GM19351 (cell line): ENCODE measurements at regions not wholly inside any gene's neighbourhood (a gene's known extent, or its start where the extent isn't known, plus 50 kb on each side); places are given as distances from the start of the nearest gene placed in this dataset.
A peak's percentile ranks its signal among the peaks of the same experiment; 100 is the strongest.

ENCODE experiments used
- ATAC-seq: cut with Tn5 transposase; IDR thresholded peaks from one replicate; pipeline ENCODE4 v1.9.1; 2021; ENCODE audit warnings: mild to moderate bottlenecking, moderate library complexity; ENCODE audit not compliant: unreplicated experiment

DNA sequence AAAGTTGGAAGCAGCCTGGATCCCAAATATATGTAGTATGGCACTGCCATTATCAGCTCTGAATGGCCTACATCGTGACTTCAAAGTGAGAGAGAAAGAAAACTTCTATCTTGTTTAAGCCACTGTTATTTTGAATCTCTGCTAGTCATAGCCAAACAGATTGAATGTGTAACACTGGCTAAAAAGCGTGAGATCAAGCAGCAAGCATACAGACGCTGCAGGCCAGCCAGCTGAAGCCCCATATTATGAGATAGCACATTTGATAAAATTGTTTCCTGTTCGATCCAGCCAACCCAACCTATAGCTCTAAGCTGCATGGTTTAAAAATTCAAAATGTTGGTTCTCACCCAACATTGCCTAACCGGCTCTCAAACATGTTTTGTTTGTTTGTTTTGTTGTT lies 95.0 kb downstream of the DUSP6 start:
- ATAC-seq, result no peak

- ATAC-seq, result no peak
These were observed 96.2 kb downstream of the DUSP6 start for GRCh38 chr12:89256060-89256459.

DNA sequence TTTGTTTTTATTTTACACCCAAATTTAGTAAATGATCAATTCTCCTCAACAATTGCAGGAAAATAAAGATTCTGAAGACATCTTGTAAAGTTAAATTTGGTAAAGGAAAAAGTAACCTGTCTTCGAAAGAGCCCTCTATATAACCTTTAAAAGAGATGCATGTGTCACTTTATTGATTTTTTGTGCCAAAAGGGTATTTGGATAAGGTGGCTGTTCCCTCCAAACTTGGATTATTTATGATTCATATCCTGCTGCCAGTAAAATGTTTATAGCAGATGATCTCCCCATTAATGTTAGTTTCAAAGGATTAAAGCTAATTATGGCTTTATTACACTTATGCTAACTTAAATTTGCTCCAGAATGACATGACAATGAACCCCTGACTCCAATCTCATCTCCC lies 98.8 kb downstream of the DUSP6 start:
- ATAC-seq, result no peak

- no peak for ATAC-seq
These were observed 100.0 kb downstream of the DUSP6 start for GRCh38 chr12:89252284-89252683.

- ATAC-seq, result no peak
These were observed 100.7 kb downstream of the DUSP6 start for GRCh38 chr12:89251342-89252271.

GRCh38 chr12:89250636-89251035 lies 101.7 kb downstream of the DUSP6 start:
- no peak for ATAC-seq

- no peak for ATAC-seq
These were observed 102.1 kb downstream of the DUSP6 start for GRCh38 chr12:89250213-89250612.

- no peak for ATAC-seq
These were observed 104.3 kb downstream of the DUSP6 start for GRCh38 chr12:89247967-89248366.

DNA sequence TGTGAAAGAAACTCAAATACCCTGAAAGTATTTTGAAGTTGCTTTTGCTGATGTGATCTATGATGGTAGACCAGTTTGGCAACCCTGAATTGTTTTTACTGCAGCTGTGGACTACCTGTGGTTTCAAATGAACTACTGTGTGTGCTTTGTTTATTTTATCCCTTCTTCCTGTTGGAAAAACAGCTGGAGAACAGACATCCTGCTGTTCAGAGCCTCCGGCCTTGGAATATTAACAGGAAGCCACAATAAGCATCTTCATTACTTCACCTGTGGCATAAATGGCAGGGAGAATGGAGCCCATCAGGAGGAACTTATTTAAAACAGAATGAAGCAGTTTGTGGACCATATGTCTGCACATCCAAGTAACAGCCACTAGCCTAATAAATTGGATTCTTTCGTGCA lies 104.8 kb downstream of the DUSP6 start:
- ATAC-seq, result no peak

- no peak for ATAC-seq
These were observed 107.2 kb downstream of the DUSP6 start for GRCh38 chr12:89245090-89245489.

DNA sequence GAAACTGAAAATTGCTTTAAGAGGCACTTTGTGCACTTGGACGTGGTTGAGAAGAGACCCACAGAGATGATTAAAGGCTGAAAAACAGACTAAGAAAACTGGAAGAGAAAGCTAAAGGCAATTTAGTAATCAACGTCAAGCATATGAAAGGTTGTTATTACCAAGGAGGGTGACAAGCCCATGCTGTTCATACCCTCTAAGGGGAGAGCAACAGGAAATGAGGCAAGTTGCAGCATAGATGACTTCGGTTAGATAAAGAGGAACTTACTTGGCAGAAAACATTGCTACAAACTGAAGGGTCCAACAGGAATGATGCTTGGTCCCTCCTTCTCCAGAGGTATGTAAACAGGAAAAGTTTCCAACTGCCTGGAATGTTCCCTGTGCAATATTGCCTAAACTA lies 107.8 kb downstream of the DUSP6 start:
- ATAC-seq, result peak; percentile 82

DNA sequence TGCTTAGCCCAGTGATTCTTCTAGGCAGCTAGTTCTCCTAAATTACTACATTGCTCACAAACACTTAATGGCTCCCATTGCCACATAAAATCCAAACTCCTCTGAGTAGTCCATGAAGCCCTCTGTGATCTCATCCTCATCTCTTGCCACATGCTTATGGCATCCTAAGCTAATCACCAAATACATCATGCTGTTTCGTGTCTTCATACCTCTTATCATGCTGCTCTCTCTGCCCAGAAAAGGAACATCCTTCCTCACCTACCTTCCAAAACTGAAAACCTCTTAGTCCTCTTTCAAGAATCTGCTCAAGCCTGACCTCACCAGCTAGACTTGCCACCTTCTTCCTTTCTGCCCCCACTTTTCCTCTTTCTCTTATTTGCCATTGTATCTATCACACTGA lies 108.5 kb downstream of the DUSP6 start:
- ATAC-seq, result no peak

- ATAC-seq, result no peak
These were observed 112.8 kb downstream of the DUSP6 start for GRCh38 chr12:89239534-89239933.

GRCh38 chr12:89238593-89238992 lies 113.7 kb downstream of the DUSP6 start:
- ATAC-seq, result no peak

DNA sequence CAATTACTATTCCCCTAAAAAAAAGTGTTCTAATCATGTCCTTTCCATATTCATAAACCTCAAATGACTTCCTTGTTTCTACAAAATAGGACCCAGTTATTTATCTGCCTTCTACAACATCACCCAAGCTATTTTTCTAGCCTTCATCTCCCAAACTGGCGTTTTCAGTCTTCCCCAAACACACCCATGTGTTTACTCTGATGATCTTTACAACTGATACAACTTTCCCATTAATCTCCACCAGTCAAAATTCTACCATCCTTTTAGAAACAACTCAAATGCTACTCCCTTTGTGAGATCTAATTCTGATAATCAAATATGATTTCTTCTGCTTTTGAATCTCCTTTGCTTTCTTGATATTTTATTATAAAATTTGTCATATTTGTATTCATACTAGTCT lies 114.5 kb downstream of the DUSP6 start:
- ATAC-seq, result no peak

DNA sequence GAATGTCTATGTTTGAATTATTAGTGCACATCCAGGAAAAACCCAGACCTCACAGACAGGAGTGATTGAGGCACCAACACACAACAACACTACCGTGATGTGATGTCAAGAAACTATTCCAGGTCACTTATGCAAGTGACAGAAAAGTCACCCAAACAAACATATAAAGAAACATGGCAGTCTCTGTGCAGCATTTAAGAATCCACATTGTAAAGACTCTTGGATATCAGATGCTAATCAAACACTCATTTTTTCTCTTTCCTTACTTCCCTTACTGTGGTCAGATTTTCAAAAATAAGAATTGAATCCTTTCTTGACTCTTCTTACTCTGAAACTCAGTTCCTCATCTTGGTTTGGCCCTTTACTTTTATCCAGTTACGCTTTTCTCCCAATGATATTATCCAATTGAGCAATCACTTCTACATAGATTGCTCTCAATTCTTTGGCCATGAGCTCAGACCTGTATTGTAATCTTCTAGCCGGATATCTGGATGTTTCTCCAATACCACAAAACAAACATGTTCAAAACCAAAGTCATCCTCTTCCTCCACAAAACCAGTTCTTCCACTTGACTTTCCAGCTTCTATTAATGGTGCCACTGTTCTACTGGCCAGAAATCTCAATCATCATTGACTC lies 115.4 kb downstream of the DUSP6 start:
- ATAC-seq, result no peak

DNA sequence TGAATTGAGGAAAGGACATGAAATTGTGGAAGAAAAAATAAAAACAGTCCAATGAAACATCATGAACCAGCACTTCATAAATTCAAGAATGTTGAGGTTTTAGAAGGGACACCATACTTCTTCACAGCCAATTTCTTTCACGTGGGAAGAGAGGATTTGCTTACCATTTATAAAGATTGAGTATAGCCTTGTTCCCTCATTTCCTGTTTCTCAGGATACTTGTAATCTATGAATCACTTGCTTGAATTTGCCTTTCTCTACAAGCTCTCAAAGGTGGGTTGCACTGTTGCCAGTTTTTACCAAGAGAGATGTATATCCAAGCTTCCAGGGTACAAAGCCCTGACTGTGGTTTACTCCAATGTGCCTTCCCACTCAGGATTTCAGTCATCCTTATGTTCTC lies 116.1 kb downstream of the DUSP6 start:
- no peak for ATAC-seq

GRCh38 chr12:89235189-89235993 lies 116.9 kb downstream of the DUSP6 start:
- no peak for ATAC-seq

DNA sequence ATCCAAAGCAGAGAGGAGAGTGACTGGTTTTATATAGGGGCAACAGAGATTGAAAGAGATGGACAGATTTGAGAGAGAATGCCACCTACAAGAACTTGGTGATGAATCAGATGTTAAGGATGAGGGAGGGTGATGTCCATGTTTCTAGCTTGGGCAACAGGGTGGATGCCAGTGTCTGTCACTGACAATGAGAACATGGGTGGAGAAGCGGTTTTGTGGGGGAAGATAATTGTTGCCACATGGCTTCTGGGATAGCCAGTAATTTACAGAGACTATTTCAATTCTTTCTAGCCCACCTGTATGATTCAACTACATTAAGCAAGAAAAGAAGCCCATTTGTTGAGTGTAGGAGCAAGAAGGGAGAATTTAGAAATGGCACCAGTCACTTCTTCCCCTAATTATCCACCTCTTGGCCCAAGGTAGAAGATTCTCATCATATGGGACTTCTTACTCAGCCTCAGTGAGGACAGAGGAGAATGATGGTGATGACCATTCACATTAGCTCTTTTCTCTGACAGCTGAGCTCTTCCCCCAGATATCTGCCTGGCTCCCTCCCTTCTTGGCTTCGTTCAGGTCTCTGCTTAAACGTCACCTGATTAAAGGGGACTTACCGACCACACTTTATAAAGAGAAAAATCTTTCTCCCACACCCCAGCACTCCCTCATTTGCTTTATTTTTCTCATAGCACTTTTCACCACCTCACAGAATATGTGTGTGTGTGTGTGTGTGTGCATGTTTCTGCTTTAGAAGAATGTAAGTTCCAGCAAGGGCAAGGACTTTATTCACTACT lies 117.8 kb downstream of the DUSP6 start:
- no peak for ATAC-seq

GRCh38 chr12:89231686-89232085 lies 120.6 kb downstream of the DUSP6 start:
- ATAC-seq, result no peak
